Astrocyte (in vitro differentiated cells and primary cell): ENCODE measurements at regions not wholly inside any gene's neighbourhood (a gene's known extent, or its start where the extent isn't known, plus 50 kb on each side); places are given as distances from the start of the nearest gene placed in this dataset.
"Not testable (repeated sequence)": the region's sequence is repeated elsewhere in the genome, so short reads cannot be mapped to it uniquely, and the experiment has no call there.

Experiments
- CTCF ChIP-seq: IDR thresholded peaks from 2 replicates; pipeline ENCODE4 v1.5.1; 2011; ENCODE audit warnings: low read depth, mild to moderate bottlenecking, inconsistent platforms, low read length, moderate library complexity; ENCODE audit not compliant: insufficient read depth
- EZH2 ChIP-seq: IDR thresholded peaks from 2 replicates; pipeline ENCODE4 v1.6.1; 2012; ENCODE audit warnings: mild to moderate bottlenecking, low read length, inconsistent platforms; ENCODE audit not compliant: insufficient read depth

- not testable (repeated sequence) for TF ChIP-seq EZH2, CTCF
Measured at GRCh38 chr11:25831485-25831884, 500.4 kb upstream of the ANO3 start.
